Prostate gland (tissue), 2 donors: ENCODE measurements at regions not wholly inside any gene's neighbourhood (a gene's known extent, or its start where the extent isn't known, plus 50 kb on each side); places are given as distances from the start of the nearest gene placed in this dataset.

Source experiments
- DNase-seq: peaks from one replicate; pipeline ENCODE4 v3.0.0-alpha.2; 2019; ENCODE audit warnings: low spot score
- H3K27ac ChIP-seq, 2 donors: fragments of 200-600 bp; sonication (generic); 2 replicates each; pipeline ENCODE4 v1.5.1; 2017 to 2019
- H3K27me3 ChIP-seq: fragments of 200-600 bp; sonication (generic); replicated peaks from 2 replicates; pipeline ENCODE4 v1.5.1; 2019; ENCODE audit not compliant: insufficient read depth
- H3K36me3 ChIP-seq, 2 donors: fragments of 200-600 bp; sonication (generic); 1 replicate in 1 of 2; 2 replicates in 1 of 2; pipeline versions ENCODE4 v1.5.1 to v1.8.1; 2017 to 2019
- H3K4me1 ChIP-seq: fragments of 200-600 bp; sonication (generic); replicated peaks from 2 replicates; pipeline ENCODE4 v1.5.1; 2019
- H3K4me3 ChIP-seq, 2 donors: fragments of 200-600 bp; sonication (generic); 2 replicates each; pipeline ENCODE4 v1.5.1; 2017 to 2019
- H3K9me3 ChIP-seq: fragments of 200-600 bp; sonication (generic); 2 replicates; pipeline ENCODE4 v1.5.1; 2017
- POLR2A ChIP-seq: fragments of 450-650 bp; IDR thresholded peaks from one replicate; pipeline ENCODE4 v1.6.1; 2016; ENCODE audit warnings: antibody characterized with exemption, mild to moderate bottlenecking
- POLR2AphosphoS5 ChIP-seq: sonication (generic); formaldehyde crosslinking; IDR thresholded peaks from one replicate; pipeline ENCODE4 v1.6.1; 2017; ENCODE audit warnings: antibody characterized with exemption
- WGBS: methylation state at CpG from one replicate; pipeline ENCODE4 v1.1.5; 2018; 5-methylcytosine and 5-hydroxymethylcytosine counted together
- intact Hi-C: fragments of 100-400 bp; cut with DNase I; formaldehyde crosslinking; loops from one replicate; pipeline ENCODE4 v1.14.2; 2022
- TF ChIP-seq, protein P1 (sequence below), 4 experiments: fragments of 200-600 bp in 2 of 4; fragments of 450-650 bp in 2 of 4; sonication (generic) in 2 of 4; IDR thresholded peaks; 1 replicate in 3 of 4; 2 replicates in 1 of 4; pipeline ENCODE4 v1.5.1; 2016 to 2019; ENCODE audit warnings: antibody characterized with exemption in 4 of 4, mild to moderate bottlenecking in 2 of 4, moderate library complexity in 2 of 4

DNA sequence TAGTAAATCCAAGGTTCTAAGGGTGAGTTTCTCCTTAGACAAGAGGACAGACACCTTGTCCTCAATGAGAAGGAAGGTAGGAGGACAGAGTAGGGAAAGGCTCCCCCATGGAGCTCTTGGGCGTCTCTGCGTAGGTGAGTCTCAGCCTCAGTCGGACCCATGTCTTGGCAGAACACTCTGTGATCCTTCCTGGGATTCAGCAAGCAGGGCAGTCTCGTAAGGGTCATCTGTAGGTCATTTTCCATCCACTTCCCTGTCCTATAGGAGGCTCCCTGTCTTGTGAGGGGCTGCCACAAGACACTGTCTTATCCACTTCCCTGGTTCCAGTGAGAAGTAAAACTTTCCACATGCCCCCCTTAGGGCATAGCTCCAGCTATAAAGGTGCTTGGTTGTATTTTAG lies 122.6 kb upstream of the TWIST2 start:
- H3K27ac ChIP-seq: no peak overlapping the region

DNA sequence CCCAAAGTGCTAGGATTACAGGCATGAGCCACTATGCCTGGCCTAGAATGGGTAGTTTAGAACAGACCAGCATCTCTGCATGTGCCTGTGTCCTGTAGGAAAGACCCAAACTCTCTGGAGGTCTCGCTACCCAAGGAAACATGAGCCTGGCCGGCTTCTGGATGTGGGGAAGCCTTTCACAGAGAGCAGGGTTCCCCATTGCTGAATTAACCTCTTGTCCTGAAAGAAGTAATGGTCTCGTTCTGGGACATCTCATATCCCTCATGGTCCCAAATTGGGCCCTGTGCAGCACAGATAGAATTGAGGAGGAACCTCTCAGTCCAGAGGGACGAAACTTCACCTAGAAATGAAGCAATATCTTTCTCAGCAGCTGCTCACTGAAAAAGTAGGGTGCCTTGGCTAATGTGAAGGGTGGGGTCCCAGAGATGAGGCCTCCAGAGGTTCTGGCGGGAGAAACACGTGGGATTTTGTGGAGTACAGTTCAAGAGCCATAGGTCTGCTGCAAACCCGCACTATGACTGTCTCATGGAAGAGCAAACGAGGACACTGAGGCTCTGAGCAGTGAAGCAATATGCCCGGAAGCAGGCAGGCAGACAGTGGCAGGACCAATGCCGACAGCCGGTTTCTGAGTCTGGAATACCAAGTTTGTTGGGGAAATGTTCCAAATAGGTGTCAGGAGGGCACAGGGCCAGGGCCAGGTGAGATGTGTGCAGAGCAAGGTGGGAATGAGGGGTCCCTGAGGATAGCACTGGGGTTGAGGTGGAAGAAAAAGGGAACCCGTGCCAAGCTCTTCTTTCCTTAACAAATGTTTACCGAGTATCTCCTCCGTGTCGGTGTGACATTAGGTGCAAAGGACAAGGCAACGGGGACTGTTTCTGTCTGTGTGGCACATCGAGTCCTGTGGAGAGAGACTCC lies 121.0 kb upstream of the TWIST2 start:
- intact Hi-C loops: loop anchor here (2.0 to 5.0 kb wide), 4 partner anchors 120 to 440 kb away; partner anchors contain the start of genes PER2 and TWIST2
- 81% methylated on average over 17 of the region's 17 CpGs for WGBS
- H3K4me1 ChIP-seq: no peaks in the 10 kb centered on the region
- TF ChIP-seq POLR2AphosphoS5 (no peak), POLR2A (no peak)
- TF ChIP-seq, protein P1, sequence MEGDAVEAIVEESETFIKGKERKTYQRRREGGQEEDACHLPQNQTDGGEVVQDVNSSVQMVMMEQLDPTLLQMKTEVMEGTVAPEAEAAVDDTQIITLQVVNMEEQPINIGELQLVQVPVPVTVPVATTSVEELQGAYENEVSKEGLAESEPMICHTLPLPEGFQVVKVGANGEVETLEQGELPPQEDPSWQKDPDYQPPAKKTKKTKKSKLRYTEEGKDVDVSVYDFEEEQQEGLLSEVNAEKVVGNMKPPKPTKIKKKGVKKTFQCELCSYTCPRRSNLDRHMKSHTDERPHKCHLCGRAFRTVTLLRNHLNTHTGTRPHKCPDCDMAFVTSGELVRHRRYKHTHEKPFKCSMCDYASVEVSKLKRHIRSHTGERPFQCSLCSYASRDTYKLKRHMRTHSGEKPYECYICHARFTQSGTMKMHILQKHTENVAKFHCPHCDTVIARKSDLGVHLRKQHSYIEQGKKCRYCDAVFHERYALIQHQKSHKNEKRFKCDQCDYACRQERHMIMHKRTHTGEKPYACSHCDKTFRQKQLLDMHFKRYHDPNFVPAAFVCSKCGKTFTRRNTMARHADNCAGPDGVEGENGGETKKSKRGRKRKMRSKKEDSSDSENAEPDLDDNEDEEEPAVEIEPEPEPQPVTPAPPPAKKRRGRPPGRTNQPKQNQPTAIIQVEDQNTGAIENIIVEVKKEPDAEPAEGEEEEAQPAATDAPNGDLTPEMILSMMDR (IDR thresholded peaks at IDR 0.05): no peak
- H3K27ac ChIP-seq: peak overlapping the region in 1 of 2 donors; percentile 28
- no peak for DNase-seq
- H3K9me3 ChIP-seq: no peaks in the 10 kb centered on the region
- no peaks in the 10 kb centered on the region for H3K27me3 ChIP-seq
- no peak overlapping the region for H3K4me3 ChIP-seq
- no peaks in the 10 kb centered on the region for H3K36me3 ChIP-seq

More for the DNA sequence above, 122.6 kb upstream of the TWIST2 start:
- Histone ChIP-seq H3K4me1 (no peaks in the 10 kb centered on the region), H3K27me3 (no peaks in the 10 kb centered on the region), H3K36me3 (no peaks in the 10 kb centered on the region), H3K9me3 (no peaks in the 10 kb centered on the region), H3K4me3 (no peak overlapping the region)
- WGBS: 83% methylated on average over 4 of the region's 4 CpGs
- intact Hi-C loops: loop anchor here (5.0 kb wide), 3 partner anchors 122 to 438 kb away; partner anchors contain the start of genes PER2 and TWIST2
- DNase-seq: no peak
- TF ChIP-seq POLR2AphosphoS5 (no peak), POLR2A (no peak)
- TF ChIP-seq, protein P1 (IDR thresholded peaks at IDR 0.05): no peak

GRCh38 chr2:238727585-238728329 lies 120.1 kb upstream of the TWIST2 start:
- Histone ChIP-seq H3K4me1 (no peaks in the 10 kb centered on the region), H3K27ac (peak overlapping the region; percentile 60 to 73), H3K9me3 (no peaks in the 10 kb centered on the region), H3K36me3 (no peaks in the 10 kb centered on the region), H3K27me3 (no peaks in the 10 kb centered on the region), H3K4me3 (no peak overlapping the region)
- intact Hi-C loops: loop anchor here (2.0 to 5.0 kb wide), 4 partner anchors 120 to 440 kb away; partner anchors contain the start of genes PER2 and TWIST2
- DNase-seq: no peak
- TF ChIP-seq, protein P1 (IDR thresholded peaks at IDR 0.05): no peak
- peak; percentile 29 for TF ChIP-seq POLR2AphosphoS5
- whole genome bisulfite sequencing: 40% methylated on average over 11 of the region's 11 CpGs

DNA sequence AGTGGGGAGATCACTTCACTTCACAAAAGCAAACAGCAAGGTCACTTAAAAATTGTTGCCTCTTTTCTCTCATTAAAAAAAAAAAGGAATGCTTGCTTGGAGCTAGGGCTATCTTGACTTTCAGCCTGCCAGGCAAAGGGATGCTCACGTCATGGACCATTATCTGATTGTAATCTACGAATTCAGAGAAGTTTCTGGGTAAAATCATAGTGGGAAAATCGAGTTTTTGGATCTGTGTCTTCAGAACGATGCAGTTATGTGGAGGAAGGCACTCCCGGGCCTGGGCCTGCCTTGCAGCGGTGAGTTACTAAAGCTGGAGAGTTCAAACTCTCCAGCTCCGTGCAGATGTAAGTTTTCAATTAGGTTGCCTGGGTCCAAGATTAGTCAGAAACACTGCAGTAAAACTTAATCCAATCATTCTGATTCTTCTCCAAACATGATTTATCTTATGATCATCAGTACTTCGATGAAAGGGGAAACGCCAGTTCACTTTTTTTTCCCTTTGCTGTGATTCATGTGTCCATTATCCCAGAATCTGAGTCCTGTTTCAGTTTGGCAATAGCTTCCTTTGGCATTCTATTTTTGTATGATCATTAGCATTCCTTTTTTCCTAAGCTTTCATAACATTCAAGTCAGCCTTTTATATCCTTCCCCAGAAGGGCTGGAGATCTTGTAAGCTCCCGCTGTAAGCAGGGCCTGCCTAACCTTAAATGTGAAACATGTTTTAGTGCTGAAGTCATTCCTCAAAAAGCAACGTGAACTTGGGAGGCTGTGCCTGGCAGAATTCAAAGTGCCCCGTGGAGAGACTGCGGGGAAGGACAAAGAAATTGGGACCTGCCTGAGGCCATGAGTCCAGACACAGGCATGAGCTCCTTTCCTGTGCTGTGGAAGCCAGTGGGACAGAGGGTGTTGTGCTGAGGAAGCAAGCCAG lies 119.3 kb upstream of the TWIST2 start:
- no peak for DNase-seq
- Histone ChIP-seq H3K27ac (peak overlapping the region; percentile 60 to 73), H3K9me3 (no peaks in the 10 kb centered on the region), H3K36me3 (no peaks in the 10 kb centered on the region), H3K4me1 (no peaks in the 10 kb centered on the region), H3K4me3 (no peak overlapping the region), H3K27me3 (no peaks in the 10 kb centered on the region)
- 19% methylated on average over 13 of the region's 13 CpGs for WGBS
- intact Hi-C loops: loop anchor here (5.0 kb wide), 3 partner anchors 119 to 441 kb away; partner anchors contain the start of genes PER2 and TWIST2
- TF ChIP-seq, protein P1 (IDR thresholded peaks at IDR 0.05): no peak
- peak; percentile 42 for TF ChIP-seq POLR2AphosphoS5
